ENCODE measurements at regions not wholly inside any gene's neighbourhood (a gene's known extent, or its start where the extent isn't known, plus 50 kb on each side); places are given as distances from the start of the nearest gene placed in this dataset.

GRCh38 chr5:89595056-89595455 lies 712.1 kb upstream of the MEF2C start:
- TF ChIP-seq CTCF (IDR thresholded peaks at IDR 0.05) (no peak), POLR2A (IDR thresholded peaks at IDR 0.05) (no peak)
